ENCODE measurements at regions not wholly inside any gene's neighbourhood (a gene's known extent, or its start where the extent isn't known, plus 50 kb on each side); places are given as distances from the start of the nearest gene placed in this dataset.

GRCh38 chr12:24118668-24119067 is 169.2 kb upstream of the SOX5 start:
- H3K27ac ChIP-seq (ENCODE audit: low read length), result no peak overlapping the region
- no peaks in the 10 kb centered on the region for H3K9me3 ChIP-seq (ENCODE audit: control insufficient read depth, insufficient read depth, low read depth, low read length)
- intact Hi-C loops (cut with micrococcal nuclease; ENCODE audit: unreplicated experiment), result no loop called here
- ChIA-PET CTCF (no interaction called here), POLR2A (no interaction called here)
- H3K27me3 ChIP-seq (ENCODE audit: control insufficient read depth, insufficient read depth, low read length), result no peaks in the 10 kb centered on the region
- DNase-seq (ENCODE audit: low read depth, low spot score) (no peak), ATAC-seq (no peak)
- BruUV-seq (replicated peaks), result no TSS peak
- no peak for TF ChIP-seq CTCF (IDR thresholded peaks at IDR 0.05)
- TF ChIP-seq POLR2AphosphoS5 (IDR thresholded peaks at IDR 0.05; ENCODE audit: low read depth, low read length), result no peak
- TF ChIP-seq SIN3A (IDR thresholded peaks at IDR 0.05; ENCODE audit: borderline replicate concordance, insufficient read depth, low read depth, low read length), result no peak
- TF ChIP-seq REST (IDR thresholded peaks at IDR 0.05; ENCODE audit: insufficient read depth in 1 of 2, low read depth in 2 of 2, low read length in 1 of 2), result no peak
- no peak for TF ChIP-seq TCF7L2 (IDR thresholded peaks at IDR 0.05; ENCODE audit: low read depth, low read length)
- H3K4me1 ChIP-seq (ENCODE audit: control insufficient read depth, insufficient read depth, low read length), result no peaks in the 10 kb centered on the region
- in situ Hi-C loops (cut with HindIII; ENCODE audit: low pct_unique_long_range_greater_than_20kb, low sequenced_read_pairs), result no loop called here
- H3K4me3 ChIP-seq (ENCODE audit: low read depth in 2 of 2, low read length in 2 of 2), result no peak overlapping the region
- no peaks in the 10 kb centered on the region for H3K36me3 ChIP-seq (ENCODE audit: control insufficient read depth, insufficient read depth, low read length)

GRCh38 chr12:24116548-24116947 is 167.1 kb upstream of the SOX5 start:
- BruUV-seq (replicated peaks), result no TSS peak
- in situ Hi-C loops (cut with HindIII; ENCODE audit: low pct_unique_long_range_greater_than_20kb, low sequenced_read_pairs) (no loop called here), intact Hi-C loops (cut with micrococcal nuclease; ENCODE audit: unreplicated experiment) (no loop called here)
- Histone ChIP-seq H3K27me3 (ENCODE audit: control insufficient read depth, insufficient read depth, low read length) (no peaks in the 10 kb centered on the region), H3K36me3 (ENCODE audit: control insufficient read depth, insufficient read depth, low read length) (no peaks in the 10 kb centered on the region), H3K4me3 (ENCODE audit: low read depth in 2 of 2, low read length in 2 of 2) (no peak overlapping the region), H3K9me3 (ENCODE audit: control insufficient read depth, insufficient read depth, low read depth, low read length) (no peaks in the 10 kb centered on the region), H3K4me1 (ENCODE audit: control insufficient read depth, insufficient read depth, low read length) (no peaks in the 10 kb centered on the region), H3K27ac (ENCODE audit: low read length) (no peak overlapping the region)
- TF ChIP-seq SIN3A (IDR thresholded peaks at IDR 0.05; ENCODE audit: borderline replicate concordance, insufficient read depth, low read depth, low read length) (no peak), CTCF (IDR thresholded peaks at IDR 0.05) (no peak), POLR2AphosphoS5 (IDR thresholded peaks at IDR 0.05; ENCODE audit: low read depth, low read length) (no peak), REST (IDR thresholded peaks at IDR 0.05; ENCODE audit: insufficient read depth in 1 of 2, low read depth in 2 of 2, low read length in 1 of 2) (no peak), TCF7L2 (IDR thresholded peaks at IDR 0.05; ENCODE audit: low read depth, low read length) (no peak)
- ChIA-PET POLR2A (no interaction called here), CTCF (no interaction called here)
- DNase-seq (ENCODE audit: low read depth, low spot score) (no peak), ATAC-seq (no peak)

All from Panc1 (cell line).